HG02588 (cell line): ENCODE measurements at regions not wholly inside any gene's neighbourhood (a gene's known extent, or its start where the extent isn't known, plus 50 kb on each side); places are given as distances from the start of the nearest gene placed in this dataset.

Experiments
- ATAC-seq: cut with Tn5 transposase; IDR thresholded peaks from one replicate; pipeline ENCODE4 v1.9.1; 2021; ENCODE audit warnings: mild to moderate bottlenecking, moderate library complexity; ENCODE audit not compliant: unreplicated experiment

DNA sequence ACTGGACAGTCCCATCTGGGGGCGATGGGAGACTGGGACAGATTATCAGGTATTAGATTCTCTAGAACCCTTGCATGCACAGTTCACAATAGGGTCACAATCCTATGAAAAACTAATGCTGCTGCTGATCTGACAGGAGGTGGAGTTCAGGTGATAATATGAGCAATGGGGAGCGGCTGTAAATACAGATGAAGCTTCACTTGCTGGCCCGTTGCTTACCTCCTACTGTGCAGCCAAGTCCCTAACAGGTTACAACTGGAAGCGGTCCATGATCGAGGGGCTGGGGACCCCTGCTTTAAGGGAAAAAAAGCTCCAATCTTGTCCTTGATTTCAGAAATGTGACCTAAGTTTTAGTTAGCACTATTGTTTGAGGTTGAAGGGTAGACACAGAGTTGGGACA, 175.2 kb downstream of the ZNF330 start:
- no peak for ATAC-seq

DNA sequence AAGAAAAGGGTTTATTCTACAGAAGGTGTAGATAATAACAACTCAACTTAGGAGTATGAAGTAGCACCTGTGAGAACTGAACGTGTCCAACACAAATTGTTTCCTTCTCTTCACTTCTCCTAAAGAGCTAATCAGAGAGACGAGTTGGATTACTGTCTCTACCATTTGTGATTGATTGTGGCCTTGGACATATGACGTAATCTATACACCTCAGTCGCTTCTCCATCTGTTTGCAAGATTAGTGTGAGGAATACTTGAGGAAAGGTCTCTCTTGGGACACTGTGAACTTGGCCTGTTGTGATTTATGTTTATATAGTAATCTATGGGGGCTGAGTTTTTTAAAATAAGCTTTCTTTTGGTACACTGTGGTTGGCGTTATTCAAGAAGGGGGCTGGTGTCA, 182.0 kb downstream of the ZNF330 start:
- ATAC-seq, result no peak

DNA sequence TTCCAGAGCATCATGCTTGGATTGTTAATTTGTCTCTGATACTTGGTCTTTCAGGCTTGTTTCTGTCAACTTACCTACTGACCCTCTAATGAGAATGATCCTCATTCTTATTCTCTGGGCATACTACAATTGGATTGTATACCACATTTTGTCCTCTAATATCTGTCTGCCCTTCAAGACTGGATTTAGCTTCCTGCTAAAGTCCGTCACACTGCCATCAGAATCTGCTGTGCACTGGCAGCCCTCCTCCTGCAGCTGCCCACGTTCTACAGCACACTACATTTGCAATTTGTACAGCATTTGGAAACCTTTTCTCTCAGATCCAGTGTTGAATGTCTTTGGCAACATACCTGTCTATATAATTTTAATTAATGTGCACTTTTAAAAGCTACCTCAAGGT, 183.1 kb downstream of the ZNF330 start:
- no peak for ATAC-seq

DNA sequence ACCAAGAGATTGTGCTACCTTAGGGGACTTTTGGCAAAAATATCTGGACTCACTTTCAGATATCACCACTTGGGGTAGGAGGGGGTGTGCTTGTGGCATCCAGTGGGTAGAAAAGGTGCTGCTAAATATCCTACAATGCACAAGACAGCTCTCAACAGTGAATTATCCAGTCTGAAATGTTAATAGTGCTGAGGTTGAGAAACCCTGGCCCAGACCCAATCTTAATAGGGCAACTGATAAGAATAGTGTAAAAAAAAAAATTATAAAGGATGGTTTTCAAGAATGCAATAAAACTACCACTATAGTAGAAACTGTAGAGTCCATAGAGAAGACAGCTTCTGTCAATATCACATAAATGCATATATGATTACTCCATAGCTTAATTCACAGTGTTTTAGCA, 185.5 kb downstream of the ZNF330 start:
- no peak for ATAC-seq

DNA sequence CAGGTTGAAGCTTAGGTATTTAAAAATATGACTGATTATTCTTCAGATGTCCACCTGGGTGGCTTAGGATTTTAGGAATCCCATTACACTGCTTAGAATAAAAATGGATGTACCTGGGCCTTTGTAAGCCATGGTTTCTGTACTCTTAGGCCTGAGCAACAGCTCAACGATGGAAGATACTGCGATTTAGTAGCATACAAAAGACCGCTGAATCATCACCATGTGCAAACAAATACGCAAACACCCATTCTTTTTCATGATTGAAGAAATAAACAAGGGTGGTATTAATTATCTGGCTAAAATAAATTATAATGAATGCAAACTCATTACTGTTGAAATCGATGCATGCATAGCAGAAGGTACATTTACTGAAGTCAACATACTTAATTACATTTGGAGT, 188.9 kb downstream of the ZNF330 start:
- ATAC-seq, result no peak

DNA sequence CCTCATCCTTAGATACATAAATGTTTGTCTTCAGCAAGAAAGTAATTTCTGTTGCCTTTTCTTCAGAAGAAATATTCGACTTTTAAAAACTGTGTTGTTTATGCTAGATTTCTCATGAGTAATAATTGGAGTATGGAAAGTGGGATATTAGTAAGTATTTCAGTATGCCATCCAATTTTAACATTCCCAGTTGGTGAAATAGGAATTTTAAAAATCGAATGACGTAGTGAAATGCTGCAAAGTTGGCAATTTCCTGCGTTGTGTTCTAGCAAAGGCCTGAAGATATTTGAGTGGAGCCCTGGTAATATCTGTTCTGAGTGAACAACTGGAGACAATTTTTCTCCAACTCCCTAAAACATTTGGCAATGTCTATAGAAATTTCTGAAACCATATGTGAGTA, 190.1 kb downstream of the ZNF330 start:
- ATAC-seq, result no peak

DNA sequence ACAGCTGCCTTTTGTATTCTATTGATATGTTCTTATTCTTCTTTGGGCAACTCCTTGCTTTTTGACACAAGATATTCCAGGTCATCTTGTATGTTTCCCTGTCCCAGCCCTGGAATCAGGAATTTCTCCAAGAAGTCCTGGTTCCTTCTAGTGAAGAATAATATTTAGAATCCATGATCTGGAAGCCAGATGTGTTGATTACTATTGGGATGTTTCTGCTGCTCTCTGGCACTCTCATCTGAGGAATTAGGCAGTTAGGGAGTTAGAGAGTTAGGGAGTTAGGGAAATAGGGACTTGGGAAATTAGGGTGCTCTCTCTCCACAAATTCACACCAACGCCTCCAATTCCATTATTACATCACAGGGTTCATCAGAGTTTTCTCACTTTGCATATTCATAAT, 191.2 kb downstream of the ZNF330 start:
- no peak for ATAC-seq

DNA sequence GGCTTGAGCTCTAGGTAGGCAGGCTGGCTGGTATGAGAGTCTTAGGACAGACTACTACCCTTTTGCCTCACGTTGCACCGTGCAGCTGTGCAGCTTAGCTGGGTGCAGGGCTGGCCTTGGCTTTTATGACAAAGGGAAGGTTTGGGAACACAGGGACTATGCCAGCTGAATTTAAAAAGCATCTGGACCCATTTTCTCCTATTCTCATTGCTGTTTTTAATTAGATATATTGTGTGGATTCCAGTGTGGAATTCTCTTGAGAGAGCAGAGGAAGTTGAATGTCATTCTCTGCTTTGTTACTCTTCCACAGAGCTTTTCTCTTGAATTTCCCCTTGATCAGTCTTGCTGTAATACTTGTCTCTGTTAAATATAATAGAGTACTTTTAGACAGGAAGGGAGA, 192.7 kb downstream of the ZNF330 start:
- ATAC-seq, result no peak

DNA sequence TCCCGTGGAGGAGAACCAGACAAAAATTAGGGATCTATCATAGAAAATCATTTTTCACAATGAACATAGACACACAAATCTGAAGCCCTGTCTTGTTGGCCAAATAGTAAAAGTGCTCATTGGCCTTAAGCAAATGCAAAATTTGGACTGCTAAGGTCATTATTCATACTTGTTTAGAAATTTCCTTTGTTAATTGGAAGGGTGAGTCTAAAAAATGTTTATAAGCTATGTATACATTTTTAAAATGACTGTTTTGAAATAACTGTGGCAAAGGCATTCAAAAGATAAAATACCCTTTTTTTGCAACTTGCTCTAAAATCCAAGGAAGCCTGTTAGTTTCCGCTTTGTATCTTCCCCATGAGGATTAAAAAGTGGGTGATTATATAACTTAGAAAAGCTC, 195.0 kb downstream of the ZNF330 start:
- no peak for ATAC-seq

DNA sequence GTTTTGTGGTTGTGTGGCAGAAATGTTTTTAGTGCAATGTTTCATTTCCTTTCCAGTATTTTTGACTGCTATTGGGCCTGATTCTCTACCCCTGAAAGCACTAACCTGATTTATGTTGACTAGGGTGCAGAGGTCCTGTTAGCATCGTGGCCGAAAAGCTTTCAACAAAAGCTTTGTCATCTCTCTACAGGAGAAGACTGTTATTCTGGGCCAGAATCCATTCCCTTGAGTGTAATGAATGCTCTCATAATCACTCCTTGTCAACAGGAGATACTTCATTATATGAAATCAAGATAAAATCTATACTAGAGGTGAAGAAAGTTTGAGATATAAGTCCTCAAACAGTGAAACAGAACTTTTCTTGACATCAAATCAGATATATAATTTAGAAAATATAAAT, 195.5 kb downstream of the ZNF330 start:
- no peak for ATAC-seq

DNA sequence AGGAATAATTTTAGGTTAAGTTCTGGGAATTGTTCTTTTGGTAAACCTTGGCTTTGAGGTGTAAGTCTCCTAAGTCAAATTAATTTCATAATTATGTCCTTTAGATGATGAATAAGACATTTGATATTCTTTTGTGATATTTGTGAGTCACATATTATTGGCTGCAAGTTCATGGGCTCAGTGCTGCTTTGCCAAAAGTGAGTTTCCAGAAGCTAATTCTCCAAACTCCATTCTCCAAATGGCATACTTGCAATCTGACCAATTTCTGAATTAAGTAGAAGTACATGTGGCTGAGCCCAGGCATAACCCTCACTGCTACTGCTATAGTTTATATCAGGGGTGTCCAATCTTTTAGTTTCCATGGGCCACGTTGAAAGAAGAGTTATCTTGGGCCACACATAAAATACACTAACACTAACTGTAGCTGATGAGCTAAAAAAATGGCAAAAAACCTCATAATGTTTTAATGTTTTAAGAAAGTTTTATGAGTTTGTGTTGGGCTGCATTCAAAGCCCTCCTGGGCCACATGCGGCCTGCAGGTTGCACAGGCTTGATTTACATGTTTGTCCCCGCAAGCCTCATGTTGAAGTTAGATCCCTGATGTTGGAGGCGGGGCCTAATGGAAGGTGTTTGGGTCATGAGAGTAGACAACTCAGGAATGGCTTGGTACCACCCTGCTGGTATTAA, 196.1 kb downstream of the ZNF330 start:
- ATAC-seq, result no peak

DNA sequence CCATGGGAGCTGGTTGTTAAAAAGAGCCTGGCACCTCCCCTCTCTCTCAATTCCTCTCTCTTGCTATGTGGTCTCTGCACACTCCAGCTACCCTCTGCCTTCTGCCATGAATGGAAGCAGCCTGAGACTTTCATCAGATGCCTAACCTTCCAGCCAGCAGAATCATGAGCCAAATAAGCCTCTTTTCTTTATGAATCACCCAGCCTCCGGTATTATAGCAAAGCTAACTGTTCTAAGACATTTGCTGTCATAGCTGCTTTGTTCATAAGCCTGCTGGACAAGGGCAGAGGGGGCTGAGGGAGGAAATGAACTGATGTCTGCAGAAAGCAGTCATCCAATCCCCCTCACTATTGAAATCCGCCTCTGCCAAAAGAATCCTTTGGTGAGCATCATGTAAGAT, 196.7 kb downstream of the ZNF330 start:
- no peak for ATAC-seq

DNA sequence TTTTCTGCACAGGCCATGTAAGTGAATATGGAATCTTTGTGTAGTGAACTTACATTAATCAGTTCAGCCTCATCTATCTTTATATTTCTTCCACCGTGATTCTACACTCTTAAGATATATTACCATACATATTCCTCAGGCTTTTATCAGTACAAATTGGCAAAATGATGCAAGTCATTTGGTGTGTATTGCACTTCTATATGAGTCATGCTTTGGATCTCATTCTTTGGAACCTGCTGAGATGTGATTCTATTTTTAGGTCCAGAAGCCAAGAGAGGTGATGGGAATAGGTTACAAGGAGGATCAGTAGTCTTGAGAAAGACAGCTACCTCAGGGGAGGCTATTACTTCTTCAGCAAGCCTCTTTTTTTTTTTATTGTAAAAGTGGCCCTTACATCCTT, 204.4 kb downstream of the ZNF330 start:
- ATAC-seq, result no peak

DNA sequence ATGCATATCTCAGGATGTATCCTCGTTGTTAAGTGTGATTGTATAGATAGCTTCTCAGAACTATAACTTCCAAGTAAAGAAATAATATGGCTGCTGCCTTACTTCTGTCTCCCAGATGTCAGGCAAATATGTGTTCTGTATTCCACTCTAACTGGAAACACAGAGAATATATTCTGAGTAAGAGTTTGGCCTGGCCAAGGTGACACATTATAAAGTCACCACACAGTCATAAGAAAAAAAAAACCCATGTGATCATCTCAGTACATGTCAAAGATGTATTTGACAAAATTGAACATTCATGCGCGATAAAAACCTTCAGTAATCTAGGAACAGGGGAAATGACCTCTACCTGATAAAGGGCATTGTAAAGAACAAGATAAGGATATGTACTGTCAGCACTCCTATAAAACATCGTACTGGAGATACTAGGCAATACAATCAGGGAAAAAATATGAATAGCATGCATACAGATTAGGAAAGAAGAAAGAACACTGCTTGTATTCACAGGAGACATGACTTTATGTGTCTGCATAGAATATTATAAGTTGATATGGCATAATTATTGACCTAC, 207.1 kb downstream of the ZNF330 start:
- ATAC-seq, result no peak

DNA sequence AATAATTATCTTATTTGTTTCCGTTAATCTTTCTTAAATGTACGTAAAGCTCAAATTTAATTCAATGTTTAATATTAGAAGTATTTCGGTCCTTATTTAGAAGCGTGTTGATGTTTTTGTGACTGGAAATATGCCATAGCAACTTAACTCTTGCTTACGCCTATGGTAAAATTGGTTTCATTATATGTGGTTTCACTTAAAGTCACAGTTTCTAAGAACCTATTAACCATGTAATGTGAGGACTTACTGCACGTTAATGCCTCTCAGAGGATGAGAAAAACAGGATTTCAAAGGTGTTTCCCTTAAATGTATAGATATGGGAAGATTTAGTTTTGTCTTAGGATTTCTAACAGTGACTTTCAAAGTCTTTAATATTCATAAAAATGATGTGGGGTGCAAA, 206.4 kb upstream of the IL15 start:
- ATAC-seq, result no peak

DNA sequence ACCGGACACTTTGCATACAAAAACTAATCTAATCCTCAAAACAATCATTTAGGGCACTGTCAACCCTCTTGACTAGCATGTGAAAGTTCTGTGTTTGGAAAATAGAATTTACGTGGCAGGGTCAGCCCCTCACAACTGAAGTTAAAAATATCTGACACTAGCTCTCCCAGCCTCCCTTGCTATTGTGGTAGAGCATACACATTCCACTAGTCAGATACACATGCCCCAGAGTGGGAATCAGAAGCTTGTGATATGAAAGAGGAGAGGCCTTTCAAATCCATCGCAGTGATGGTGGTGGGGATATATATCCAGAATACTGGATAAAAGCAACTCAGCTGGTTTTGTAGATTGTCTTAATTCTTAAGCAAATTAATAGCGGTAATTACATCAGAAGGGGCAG, 205.7 kb upstream of the IL15 start:
- no peak for ATAC-seq

DNA sequence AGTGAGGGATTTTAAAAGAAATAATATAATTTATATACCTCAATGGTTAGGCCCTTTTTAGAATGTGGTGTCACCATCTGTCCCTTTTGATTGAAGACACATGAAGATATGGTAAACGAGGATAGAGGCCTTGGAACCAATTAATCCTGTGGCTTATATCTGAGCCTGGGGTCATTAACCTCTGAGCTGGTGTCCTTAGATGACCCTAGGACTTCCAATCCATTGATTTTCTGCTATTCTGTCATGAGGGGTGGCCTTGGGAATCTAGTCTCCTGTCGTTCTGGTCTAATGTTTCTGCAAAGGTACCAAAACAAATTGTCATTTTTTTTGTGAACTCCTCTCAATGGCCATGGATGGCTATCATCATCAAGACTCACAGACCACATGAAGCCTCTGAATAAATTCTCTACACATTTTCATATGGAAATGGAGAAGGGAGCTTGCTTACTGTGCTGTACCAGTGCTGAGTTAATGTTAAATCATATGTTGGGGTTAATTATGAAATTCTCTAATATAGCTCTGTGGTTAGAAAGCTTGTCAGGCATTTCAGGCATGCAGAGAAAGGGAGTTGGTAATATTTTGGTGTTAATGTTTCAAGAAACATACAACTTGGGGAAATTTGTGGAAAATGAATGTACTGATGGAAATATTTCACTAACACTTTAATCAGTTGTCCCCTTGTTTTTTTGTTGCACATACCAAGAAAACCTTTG, 204.2 kb upstream of the IL15 start:
- no peak for ATAC-seq

DNA sequence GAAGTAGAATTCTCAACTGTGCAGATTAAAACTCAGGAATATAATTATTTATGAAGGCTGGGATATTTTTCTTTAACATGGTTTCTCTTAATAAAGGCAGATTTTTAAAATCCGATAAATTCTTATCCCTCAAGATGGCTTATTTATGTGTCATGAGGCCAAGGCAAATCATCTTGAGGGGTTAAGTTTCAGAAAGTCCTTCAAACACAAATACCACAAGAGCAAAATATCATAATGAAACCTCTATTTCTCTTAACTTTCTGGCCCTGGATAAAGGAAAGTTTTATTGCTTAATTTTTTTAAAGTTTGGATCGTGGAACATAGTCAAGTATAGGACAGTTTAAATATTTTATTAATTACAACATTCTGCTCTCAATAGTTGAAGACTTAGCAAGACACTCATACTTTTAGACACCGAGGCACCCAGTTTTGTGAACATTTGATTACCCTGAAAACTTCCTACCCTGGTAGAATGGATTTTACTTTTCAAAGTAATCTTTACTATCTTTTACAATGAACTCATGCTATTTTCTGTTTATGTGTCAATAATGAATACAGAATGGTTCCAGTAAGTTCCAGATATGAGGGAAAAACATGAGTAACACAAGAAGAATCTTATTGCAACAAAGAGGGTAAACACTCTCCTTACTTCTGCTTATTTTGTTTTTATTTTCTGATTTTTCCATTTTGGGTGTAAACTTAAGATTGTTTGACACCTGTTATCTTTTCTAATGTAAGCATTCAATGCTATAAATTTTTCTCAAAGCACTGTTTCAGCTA, 200.7 kb upstream of the IL15 start:
- no peak for ATAC-seq

DNA sequence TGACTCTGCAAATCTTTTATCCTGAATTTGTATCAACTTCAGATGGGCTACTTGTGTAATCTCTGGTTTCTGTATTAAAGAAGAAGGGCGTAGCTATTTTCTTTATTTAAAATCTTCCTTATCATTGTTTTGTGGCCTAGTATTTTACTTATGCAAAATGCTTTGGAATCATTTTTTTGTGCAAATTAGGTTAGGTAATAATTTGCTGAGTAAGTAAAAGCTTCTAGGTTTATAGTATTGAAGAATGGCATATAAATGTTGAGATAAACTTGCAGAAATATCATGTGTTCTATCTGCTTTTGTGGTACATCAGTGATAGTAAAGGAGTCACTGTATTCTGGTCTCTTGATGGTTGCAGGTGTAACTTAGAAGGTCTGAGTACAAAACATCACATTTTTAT, 197.2 kb upstream of the IL15 start:
- ATAC-seq, result no peak

DNA sequence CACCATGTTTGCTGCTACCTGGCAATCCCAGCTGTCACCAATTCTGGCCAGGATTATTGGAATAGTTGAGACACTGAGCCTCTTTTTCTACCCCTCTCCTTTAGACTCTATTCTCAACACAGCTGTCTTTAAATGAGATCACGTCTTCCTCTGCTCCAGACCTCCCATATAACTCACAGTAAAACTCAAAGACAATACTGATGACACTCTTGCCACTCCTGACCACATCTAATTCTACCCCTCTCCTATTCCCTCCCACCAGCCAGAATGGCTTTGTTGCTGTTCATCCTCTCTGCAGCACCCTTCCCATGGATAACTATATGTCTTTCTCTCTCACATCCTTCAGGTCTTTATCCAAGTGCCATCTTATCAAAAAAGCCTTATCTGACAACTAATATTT, 188.6 kb upstream of the IL15 start:
- no peak for ATAC-seq

DNA sequence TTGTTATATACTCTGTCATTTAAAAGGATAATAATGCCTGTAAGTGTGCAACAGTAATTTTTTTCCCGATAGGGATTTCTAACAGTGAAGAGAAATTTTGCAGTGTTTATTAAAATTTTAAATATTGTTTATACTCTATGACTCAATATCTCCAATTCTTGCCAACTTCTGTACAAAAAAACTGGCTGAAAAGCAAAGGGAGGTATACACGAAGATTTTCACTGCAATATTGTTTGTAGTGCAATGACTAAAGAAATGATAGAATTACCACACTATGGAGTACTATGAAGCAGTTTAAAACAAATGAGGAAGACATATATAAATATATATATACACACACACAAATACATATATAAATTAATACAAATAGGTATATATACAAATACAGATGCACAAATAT, 187.9 kb upstream of the IL15 start:
- no peak for ATAC-seq

DNA sequence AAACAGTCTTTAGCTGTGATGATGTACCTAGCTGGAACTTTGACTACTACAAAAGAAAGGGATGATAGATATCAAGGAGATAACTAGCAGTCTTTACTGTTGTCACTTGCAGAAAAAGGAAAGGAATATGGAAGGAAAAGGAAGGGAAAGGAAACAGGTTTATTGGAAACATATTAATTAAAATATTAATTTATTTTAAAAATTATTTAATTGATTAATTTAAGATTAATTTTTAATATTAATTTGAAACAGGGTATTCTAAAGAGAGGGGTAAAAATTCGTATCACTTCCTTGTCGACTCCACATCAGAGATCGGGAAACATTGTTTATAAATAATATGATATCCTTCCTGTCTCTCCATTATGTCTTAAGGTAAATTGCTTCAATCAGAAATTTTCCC, 186.5 kb upstream of the IL15 start:
- no peak for ATAC-seq
